Stimulated activated naive CD4-positive, alpha-beta T cell (primary cell): ENCODE measurements at regions not wholly inside any gene's neighbourhood (a gene's known extent, or its start where the extent isn't known, plus 50 kb on each side); places are given as distances from the start of the nearest gene placed in this dataset.
A peak's percentile ranks its signal among the peaks of the same experiment; 100 is the strongest.

Source experiments
- DNase-seq, 6 experiments: peaks; one replicate each; lab custom pipeline; 2025; lab: John Stamatoyannopoulos, UW

- no peak for DNase-seq
Observed at GRCh38 chr2:7468955-7469354, 551.7 kb downstream of the RNF144A start.

DNA sequence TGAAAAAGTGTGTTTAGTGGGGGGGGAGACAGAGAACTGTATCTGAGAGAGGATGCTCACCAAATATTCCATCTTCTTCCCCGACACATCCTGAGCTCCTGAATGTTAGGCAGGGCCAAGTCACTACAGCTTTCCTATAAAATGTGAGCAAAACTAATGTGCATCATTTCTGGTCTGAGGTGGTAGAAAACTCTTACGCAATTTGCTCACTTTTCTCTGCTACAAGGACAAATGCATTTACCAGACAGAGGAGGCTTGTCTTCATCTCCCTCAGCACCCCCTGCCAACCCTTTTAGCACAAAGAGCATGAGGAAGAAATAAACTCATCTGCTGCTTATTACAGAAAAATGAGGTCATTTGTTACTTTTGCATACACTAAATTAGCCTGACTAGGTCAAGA is 554.0 kb downstream of the RNF144A start:
- DNase-seq = no peak

DNA sequence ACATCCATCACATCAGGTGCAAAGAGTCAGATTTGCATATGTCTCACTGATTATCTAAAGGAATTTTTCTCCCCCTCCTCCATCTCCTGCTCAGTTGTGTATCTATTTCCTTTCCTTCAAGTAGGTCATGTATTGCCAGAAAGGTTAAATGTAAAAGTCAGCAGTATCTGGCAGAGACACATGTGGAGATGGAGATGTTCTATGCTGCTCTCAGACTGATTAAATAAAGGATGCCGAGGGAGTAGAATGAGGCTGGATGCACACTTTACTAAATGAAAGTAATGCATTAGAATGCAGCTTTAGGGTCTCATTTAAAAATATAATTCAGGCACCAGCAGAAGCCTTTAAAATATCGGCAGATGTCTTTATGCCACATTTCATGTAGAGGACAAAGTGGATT is 555.3 kb downstream of the RNF144A start:
- no peak for DNase-seq

GRCh38 chr2:7473135-7473771 is 556.0 kb downstream of the RNF144A start:
- DNase-seq = no peak

- no peak for DNase-seq
Observed at GRCh38 chr2:7476371-7476770, 559.2 kb downstream of the RNF144A start.

DNA sequence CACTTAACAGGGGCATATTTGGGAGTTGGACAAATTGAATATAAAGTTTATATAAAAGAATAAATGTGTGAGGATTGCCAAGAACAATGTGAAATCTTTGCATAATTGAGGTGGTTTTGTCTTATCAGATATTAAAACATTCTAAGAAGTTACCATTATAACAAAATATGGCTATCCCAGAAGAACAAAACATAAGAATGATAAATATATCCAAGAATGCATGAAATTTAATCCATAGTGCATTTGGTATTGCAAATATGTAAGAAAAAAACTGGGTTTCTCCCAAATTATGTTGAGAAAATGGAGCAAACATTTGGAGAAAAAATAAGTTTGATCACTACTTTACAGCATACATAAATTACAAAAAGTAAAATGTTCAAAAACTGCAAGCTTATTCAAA is 562.4 kb downstream of the RNF144A start:
- DNase-seq = no peak

GRCh38 chr2:7480431-7480830 is 563.2 kb downstream of the RNF144A start:
- DNase-seq = no peak

DNA sequence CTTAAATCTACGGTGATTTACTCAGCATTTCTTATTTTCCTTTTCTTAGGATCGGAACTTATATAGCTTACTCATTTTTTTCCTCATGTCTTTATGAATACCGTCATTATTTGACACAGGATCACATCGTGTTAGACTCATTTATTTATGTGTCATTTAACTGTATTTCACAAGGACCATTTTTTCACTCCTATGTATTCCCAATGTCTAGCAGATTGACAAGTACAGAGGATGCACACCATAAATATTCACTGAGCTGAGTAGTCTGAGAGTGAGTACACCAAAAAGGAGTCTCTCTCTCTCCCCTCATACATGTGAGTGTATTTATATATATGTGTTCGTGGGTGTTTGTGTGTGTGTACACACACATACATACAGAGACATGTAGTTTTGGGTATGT is 573.5 kb downstream of the RNF144A start:
- no peak for DNase-seq

GRCh38 chr2:7492719-7493118 is 575.5 kb downstream of the RNF144A start:
- no peak for DNase-seq

GRCh38 chr2:7497178-7497577 is 580.0 kb downstream of the RNF144A start:
- DNase-seq = no peak

GRCh38 chr2:7499018-7499417 is 581.8 kb downstream of the RNF144A start:
- DNase-seq = peak in 1 of 6 experiments; percentile 5

- no peak for DNase-seq
Observed at GRCh38 chr2:7502336-7502735, 585.1 kb downstream of the RNF144A start.

GRCh38 chr2:7508296-7508943 is 591.2 kb downstream of the RNF144A start:
- DNase-seq = no peak

GRCh38 chr2:7510353-7510752 is 593.1 kb downstream of the RNF144A start:
- no peak for DNase-seq

DNA sequence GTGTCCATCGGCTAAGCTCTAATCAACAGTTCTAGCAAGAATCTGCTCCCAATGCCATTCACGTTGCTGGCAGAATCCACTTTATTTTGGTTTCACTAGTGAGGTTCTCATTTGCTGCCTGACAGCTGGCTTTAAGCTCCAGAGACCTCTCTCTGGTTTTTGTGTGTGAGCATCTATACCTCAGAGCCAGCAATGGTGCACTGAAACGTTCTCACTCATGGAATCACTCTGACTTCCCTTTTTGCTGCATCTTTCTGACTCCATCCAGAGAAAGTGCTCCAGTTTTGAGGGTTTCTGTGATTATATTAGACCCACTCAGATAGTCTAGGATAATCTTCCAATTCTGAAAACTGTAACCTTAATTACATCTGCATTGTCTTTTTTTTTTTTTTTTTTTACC is 596.6 kb downstream of the RNF144A start:
- DNase-seq = no peak

GRCh38 chr2:7515327-7515726 is 598.1 kb downstream of the RNF144A start:
- peak in 1 of 6 experiments; percentile 14 for DNase-seq

DNA sequence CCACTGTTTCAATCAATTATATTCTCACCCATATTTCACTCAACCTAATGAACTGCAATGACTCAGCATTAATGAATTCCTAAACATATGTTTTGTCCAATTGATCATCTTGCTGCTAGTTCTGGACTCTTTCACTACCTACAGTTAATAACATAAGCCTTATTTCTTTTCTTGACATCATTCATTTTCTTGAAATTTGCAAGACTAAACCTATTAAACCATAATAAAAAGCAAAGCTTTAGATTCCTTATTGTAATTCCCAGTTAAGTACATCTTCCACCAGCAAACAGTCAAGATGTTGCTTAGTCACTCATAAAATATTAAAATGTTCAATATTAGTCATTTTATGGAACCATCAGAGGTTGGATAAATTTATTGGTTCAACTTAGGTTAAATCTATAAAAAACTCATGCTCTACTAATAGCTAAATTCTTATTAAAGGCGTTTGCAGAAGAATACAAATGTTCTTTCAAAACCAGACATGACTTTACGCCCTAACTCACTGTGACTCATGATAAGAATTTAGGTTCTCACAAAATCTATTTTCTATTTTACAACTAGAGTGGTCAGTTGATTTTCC is 599.4 kb downstream of the RNF144A start:
- no peak for DNase-seq

DNA sequence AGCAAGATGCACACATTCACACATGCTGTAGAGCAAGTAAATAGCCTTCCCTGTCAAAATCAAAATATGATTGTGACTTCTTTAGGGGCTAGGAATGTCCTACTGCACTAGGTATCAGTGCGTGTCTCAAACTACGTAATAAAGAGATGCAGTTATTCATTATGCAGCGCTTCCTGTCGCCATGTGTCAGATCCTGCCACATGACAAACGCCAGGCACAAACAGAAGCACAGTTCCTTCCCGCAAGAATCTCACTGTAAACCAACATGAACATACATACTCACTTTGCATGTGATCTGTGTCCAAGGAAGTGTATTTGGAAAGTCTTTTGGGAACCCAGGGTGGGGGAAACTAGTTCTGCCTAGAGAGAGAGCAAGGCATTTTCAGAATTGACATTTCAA is 599.9 kb downstream of the RNF144A start:
- peak in 4 of 6 experiments; percentile 0 to 51 (median 38) for DNase-seq

DNA sequence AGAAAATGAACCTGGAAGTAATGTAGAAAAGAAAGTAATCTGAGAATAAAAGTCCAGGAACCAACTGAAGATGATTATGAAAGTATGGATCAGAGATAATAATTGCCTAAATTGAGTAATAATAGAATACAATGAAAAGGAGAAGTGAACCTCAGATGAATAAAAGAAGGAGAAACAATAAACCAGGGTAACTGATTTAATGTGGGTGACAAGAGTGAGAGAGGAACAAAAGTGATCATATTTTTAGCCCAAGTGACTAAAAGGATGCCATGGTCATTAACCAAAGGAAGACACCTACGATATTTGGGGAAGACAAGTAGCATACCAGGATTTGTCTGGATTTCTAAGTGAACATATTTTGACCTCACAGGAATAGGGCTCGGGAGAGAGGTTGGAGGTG is 600.6 kb downstream of the RNF144A start:
- DNase-seq = no peak

- no peak for DNase-seq
Observed at GRCh38 chr2:7523481-7524120, 606.4 kb downstream of the RNF144A start.

DNA sequence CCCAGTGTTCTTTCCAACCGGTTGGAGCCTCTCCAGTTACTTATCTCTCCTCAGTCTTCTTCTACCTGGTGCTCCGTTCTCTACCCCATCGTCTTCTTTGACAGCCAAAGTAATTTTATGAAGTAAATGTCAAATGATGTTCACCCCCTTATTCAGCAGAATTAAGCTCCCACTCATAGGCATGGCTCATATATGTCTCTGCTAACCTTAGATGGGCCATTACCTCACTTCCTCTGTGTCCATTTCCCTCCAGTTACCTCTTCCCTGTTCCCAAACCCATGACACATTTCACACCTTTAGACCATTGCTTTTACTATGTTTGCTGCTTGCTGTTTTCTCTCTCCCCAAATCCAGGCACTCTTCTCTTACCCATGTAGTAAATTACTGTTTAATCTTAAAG is 607.0 kb downstream of the RNF144A start:
- no peak for DNase-seq

DNA sequence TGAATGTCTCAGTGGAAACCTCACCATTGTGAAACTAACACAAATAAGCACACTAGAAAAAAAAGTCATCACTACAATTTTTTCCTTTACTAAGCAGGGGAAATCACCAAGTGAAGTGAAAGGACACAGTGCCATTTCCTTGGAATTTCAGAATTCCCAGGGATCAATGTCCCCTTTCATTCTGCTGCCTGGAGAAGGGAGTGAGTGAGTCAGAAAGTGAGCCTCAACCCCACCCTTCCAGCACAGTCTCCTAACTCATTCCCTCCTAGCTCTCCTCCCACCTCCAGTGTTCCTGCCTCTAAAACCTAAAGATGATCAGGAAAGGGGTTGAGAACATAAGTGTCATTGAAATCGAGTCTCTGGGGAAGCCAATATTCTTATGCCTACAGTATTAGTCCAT is 608.5 kb downstream of the RNF144A start:
- no peak for DNase-seq

GRCh38 chr2:7527165-7527722 is 610.0 kb downstream of the RNF144A start:
- no peak for DNase-seq
